ENCODE measurements at regions not wholly inside any gene's neighbourhood (a gene's known extent, or its start where the extent isn't known, plus 50 kb on each side); places are given as distances from the start of the nearest gene placed in this dataset.

DNA sequence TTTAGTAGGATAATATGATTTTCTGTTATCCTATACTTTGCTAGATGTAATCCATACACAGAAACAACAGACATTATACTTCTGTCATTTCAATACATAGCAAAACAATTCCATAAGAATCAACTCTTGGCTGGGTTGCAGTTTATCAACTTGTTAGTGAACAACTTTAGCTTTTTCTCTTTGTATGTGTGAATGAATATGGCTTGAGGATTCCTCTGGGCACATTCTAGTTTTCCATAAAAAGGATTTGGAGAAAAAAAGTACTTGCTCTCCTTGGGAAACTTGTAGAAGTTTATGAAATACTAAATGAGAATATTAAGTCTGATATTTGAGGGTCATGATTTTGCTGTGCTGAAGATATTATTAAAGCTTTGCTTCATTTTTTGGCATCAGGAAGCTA is 210.7 kb upstream of the GIMD1 start:
- no peaks in the 10 kb centered on the region for H3K4me1 Mint-ChIP-seq
- H2AFZ ChIP-seq (ENCODE audit: insufficient read depth, low read depth, low read length, poor library complexity, severe bottlenecking): no peak overlapping the region
- H3K27me3 ChIP-seq (ENCODE audit: control insufficient read depth in 2 of 2, insufficient read depth in 2 of 2, low read length in 2 of 2): no peaks in the 10 kb centered on the region
- H3K27me3 Mint-ChIP-seq (ENCODE audit: low read depth in 3 of 3): peaks cover 0 to 1% (median 0%) of the 10 kb centered on the region in 3 donors
- H3K36me3 Mint-ChIP-seq: no peaks in the 10 kb centered on the region
- no peaks in the 10 kb centered on the region for H3K9me3 ChIP-seq (replicated peaks in 1 of 2; ENCODE audit: control insufficient read depth in 1 of 2, insufficient read depth in 1 of 2, low read length in 2 of 2)
- H4K20me1 ChIP-seq (ENCODE audit: insufficient read depth, low read length): no peaks in the 10 kb centered on the region
- no peaks in the 10 kb centered on the region for H3K79me2 ChIP-seq (ENCODE audit: insufficient read depth, low read length)
- H3K4me1 ChIP-seq (ENCODE audit: control insufficient read depth in 1 of 2, insufficient read depth in 2 of 2, low read length in 2 of 2): no peaks in the 10 kb centered on the region
- H3K27ac Mint-ChIP-seq: no peak overlapping the region
- no peak overlapping the region for H3K9ac ChIP-seq (ENCODE audit: insufficient read depth, low read length, poor library complexity, severe bottlenecking)
- H3K4me3 Mint-ChIP-seq: no peak overlapping the region
- no peak overlapping the region for H3K4me2 ChIP-seq (replicated peaks; ENCODE audit: extremely low read depth, low read length, poor library complexity, severe bottlenecking)
- peaks cover 0 to 3% (median 0%) of the 10 kb centered on the region in 7 donors for H3K9me3 Mint-ChIP-seq
- H3K36me3 ChIP-seq (replicated peaks in 1 of 2; ENCODE audit: control insufficient read depth in 1 of 2, insufficient read depth in 2 of 2, low read length in 2 of 2): no peaks in the 10 kb centered on the region
- DNase-seq: no peak
- TF ChIP-seq, protein P1, sequence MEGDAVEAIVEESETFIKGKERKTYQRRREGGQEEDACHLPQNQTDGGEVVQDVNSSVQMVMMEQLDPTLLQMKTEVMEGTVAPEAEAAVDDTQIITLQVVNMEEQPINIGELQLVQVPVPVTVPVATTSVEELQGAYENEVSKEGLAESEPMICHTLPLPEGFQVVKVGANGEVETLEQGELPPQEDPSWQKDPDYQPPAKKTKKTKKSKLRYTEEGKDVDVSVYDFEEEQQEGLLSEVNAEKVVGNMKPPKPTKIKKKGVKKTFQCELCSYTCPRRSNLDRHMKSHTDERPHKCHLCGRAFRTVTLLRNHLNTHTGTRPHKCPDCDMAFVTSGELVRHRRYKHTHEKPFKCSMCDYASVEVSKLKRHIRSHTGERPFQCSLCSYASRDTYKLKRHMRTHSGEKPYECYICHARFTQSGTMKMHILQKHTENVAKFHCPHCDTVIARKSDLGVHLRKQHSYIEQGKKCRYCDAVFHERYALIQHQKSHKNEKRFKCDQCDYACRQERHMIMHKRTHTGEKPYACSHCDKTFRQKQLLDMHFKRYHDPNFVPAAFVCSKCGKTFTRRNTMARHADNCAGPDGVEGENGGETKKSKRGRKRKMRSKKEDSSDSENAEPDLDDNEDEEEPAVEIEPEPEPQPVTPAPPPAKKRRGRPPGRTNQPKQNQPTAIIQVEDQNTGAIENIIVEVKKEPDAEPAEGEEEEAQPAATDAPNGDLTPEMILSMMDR (IDR thresholded peaks at IDR 0.05): no peak
- no peak overlapping the region for H3K27ac ChIP-seq (ENCODE audit: low read depth in 1 of 2, low read length in 2 of 2)
- H3K4me3 ChIP-seq (replicated peaks in 1 of 3; ENCODE audit: low read depth in 2 of 3, low read length in 3 of 3): no peak overlapping the region
- intact Hi-C loops (cut with micrococcal nuclease): no loop called here

DNA sequence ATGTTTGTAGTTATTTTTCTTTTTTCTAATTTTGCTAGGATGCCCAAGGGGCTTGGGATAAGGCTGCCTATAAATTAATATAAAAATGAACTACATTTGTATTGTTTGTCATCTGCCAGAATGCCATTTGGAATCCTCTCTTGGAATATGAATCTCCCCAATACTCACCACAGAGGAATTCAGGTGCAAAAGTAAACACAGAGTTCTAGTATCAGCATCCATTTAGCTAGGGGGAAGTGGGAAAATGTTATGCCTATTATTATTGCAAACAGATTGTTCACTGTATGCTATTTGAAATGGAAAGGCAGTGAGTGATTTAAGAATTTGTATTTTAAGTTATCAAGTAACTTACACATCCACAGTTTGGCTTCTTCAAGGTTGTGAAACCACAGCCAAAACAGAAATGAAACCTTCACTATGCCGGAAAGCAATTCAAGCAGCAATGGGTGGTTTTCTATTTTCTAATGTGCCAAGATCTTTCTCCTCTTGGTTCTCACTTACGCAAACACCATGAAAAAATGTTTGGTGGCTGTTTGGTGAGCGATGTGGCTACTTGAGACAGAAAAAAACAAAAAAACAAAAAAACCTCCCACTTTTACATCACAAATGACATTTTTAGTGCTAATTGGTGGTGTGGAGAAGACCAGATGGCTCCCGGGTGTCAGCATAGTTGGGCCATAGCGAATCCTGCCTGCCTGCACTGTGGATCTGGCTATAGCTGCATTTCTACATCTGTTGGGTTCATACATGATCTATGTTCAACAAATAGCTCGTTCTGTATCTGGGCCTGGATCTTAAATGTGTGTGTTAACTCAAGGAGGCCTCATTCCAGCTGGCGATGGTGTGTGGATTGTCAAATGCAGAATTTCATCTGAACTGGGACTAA is 200.8 kb upstream of the GIMD1 start:
- Histone ChIP-seq H3K27ac (ENCODE audit: low read depth in 1 of 2, low read length in 2 of 2) (no peak overlapping the region), H3K9ac (ENCODE audit: insufficient read depth, low read length, poor library complexity, severe bottlenecking) (no peak overlapping the region), H4K20me1 (ENCODE audit: insufficient read depth, low read length) (no peaks in the 10 kb centered on the region), H3K9me3 (replicated peaks in 1 of 2; ENCODE audit: control insufficient read depth in 1 of 2, insufficient read depth in 1 of 2, low read length in 2 of 2) (no peaks in the 10 kb centered on the region), H3K27me3 (ENCODE audit: control insufficient read depth in 2 of 2, insufficient read depth in 2 of 2, low read length in 2 of 2) (no peaks in the 10 kb centered on the region), H3K4me1 (ENCODE audit: control insufficient read depth in 1 of 2, insufficient read depth in 2 of 2, low read length in 2 of 2) (no peaks in the 10 kb centered on the region), H3K4me2 (replicated peaks; ENCODE audit: extremely low read depth, low read length, poor library complexity, severe bottlenecking) (no peak overlapping the region), H2AFZ (ENCODE audit: insufficient read depth, low read depth, low read length, poor library complexity, severe bottlenecking) (no peak overlapping the region), H3K4me3 (replicated peaks in 1 of 3; ENCODE audit: low read depth in 2 of 3, low read length in 3 of 3) (no peak overlapping the region), H3K36me3 (replicated peaks in 1 of 2; ENCODE audit: control insufficient read depth in 1 of 2, insufficient read depth in 2 of 2, low read length in 2 of 2) (no peaks in the 10 kb centered on the region), H3K79me2 (ENCODE audit: insufficient read depth, low read length) (no peaks in the 10 kb centered on the region)
- DNase-seq: no peak
- Mint-ChIP-seq H3K27ac (no peak overlapping the region), H3K4me1 (no peaks in the 10 kb centered on the region), H3K36me3 (no peaks in the 10 kb centered on the region), H3K9me3 (peaks cover 0 to 4% (median 0%) of the 10 kb centered on the region in 7 donors), H3K4me3 (no peak overlapping the region), H3K27me3 (ENCODE audit: low read depth in 3 of 3) (no peaks in the 10 kb centered on the region)
- TF ChIP-seq, protein P1 (IDR thresholded peaks at IDR 0.05): no peak
- 76% methylated on average over 3 of the region's 7 CpGs for WGBS (ENCODE audit: insufficient coverage)
- intact Hi-C loops (cut with micrococcal nuclease): no loop called here
